H1 (cell line): ENCODE measurements at regions not wholly inside any gene's neighbourhood (a gene's known extent, or its start where the extent isn't known, plus 50 kb on each side); places are given as distances from the start of the nearest gene placed in this dataset.

Source experiments
- ATF2 ChIP-seq: IDR thresholded peaks from 2 replicates; pipeline ENCODE4 v1.6.1; 2012; ENCODE audit warnings: low read length, inconsistent platforms
- FOSL1 ChIP-seq: IDR thresholded peaks from 2 replicates; pipeline ENCODE4 v1.6.1; 2011; ENCODE audit warnings: mild to moderate bottlenecking, low read depth, low read length, moderate library complexity; ENCODE audit not compliant: insufficient read depth
- MAX ChIP-seq: IDR thresholded peaks from 2 replicates; pipeline ENCODE4 v1.6.1; 2012; ENCODE audit warnings: inconsistent platforms
- SIX5 ChIP-seq: IDR thresholded peaks from 2 replicates; pipeline ENCODE4 v1.6.1; 2011; ENCODE audit warnings: mild to moderate bottlenecking, low read depth, low read length
- TAF1 ChIP-seq: IDR thresholded peaks from 2 replicates; pipeline ENCODE4 v1.6.1; 2011; ENCODE audit warnings: mild to moderate bottlenecking, low read depth, low read length
- TAF7 ChIP-seq: optimal IDR thresholded peaks from 2 replicates; pipeline ENCODE3; 2011; ENCODE audit warnings: low read depth, mild to moderate bottlenecking, inconsistent platforms, low read length, moderate library complexity, borderline replicate concordance

GRCh38 chr6:23413327-23414050 lies 712.5 kb upstream of the NRSN1 start (continued):
- TF ChIP-seq TAF7 (no peak), MAX (no peak), FOSL1 (no peak), SIX5 (no peak), ATF2 (no peak), TAF1 (no peak)
- TF ChIP-seq, all 59 proteins: peak for 0
